ENCODE measurements at regions not wholly inside any gene's neighbourhood (a gene's known extent, or its start where the extent isn't known, plus 50 kb on each side); places are given as distances from the start of the nearest gene placed in this dataset.

DNA sequence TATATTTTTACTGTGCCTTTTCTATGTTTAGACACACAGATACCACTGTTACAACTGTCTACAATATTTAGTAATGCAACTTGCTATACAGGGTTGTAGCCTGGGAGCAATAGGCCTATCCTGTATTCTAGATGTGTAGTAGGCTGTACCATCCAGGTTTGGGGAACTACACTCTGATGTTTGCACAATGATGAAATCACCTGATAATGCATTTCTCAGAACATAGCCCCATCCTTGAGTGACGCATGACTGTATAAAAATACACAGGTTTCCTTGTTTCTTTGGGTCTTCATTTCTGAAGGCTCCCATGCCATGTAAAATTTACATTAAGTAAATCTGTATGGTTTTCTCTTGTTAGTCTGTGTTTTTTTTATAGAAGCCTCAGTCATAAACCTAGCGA lies 270.9 kb upstream of the SKOR2 start (continued):
- no peak for TF ChIP-seq PBX3 (IDR thresholded peaks at IDR 0.05)
- TF ChIP-seq, protein P1, sequence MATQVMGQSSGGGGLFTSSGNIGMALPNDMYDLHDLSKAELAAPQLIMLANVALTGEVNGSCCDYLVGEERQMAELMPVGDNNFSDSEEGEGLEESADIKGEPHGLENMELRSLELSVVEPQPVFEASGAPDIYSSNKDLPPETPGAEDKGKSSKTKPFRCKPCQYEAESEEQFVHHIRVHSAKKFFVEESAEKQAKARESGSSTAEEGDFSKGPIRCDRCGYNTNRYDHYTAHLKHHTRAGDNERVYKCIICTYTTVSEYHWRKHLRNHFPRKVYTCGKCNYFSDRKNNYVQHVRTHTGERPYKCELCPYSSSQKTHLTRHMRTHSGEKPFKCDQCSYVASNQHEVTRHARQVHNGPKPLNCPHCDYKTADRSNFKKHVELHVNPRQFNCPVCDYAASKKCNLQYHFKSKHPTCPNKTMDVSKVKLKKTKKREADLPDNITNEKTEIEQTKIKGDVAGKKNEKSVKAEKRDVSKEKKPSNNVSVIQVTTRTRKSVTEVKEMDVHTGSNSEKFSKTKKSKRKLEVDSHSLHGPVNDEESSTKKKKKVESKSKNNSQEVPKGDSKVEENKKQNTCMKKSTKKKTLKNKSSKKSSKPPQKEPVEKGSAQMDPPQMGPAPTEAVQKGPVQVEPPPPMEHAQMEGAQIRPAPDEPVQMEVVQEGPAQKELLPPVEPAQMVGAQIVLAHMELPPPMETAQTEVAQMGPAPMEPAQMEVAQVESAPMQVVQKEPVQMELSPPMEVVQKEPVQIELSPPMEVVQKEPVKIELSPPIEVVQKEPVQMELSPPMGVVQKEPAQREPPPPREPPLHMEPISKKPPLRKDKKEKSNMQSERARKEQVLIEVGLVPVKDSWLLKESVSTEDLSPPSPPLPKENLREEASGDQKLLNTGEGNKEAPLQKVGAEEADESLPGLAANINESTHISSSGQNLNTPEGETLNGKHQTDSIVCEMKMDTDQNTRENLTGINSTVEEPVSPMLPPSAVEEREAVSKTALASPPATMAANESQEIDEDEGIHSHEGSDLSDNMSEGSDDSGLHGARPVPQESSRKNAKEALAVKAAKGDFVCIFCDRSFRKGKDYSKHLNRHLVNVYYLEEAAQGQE (IDR thresholded peaks at IDR 0.05), result no peak
- no peak for TF ChIP-seq NR3C1 (IDR thresholded peaks at IDR 0.05)
- no peak for TF ChIP-seq RAD21 (conservative IDR thresholded peaks at IDR 0.05 in 1 of 2, IDR thresholded peaks at IDR 0.05 in 1 of 2)
- TF ChIP-seq, protein P2, sequence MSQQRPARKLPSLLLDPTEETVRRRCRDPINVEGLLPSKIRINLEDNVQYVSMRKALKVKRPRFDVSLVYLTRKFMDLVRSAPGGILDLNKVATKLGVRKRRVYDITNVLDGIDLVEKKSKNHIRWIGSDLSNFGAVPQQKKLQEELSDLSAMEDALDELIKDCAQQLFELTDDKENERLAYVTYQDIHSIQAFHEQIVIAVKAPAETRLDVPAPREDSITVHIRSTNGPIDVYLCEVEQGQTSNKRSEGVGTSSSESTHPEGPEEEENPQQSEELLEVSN (IDR thresholded peaks at IDR 0.05; ENCODE audit: borderline replicate concordance, low read depth), result no peak

GRCh38 chr18:47520263-47520662 lies 268.8 kb upstream of the SKOR2 start:
- no peak overlapping the region for H3K4me2 ChIP-seq
- no peak overlapping the region for H3K4me3 ChIP-seq
- no peaks in the 10 kb centered on the region for H3K4me1 ChIP-seq
- TF ChIP-seq EP300 (IDR thresholded peaks at IDR 0.05), result no peak
- TF ChIP-seq HOXB13 (CRISPR knock-in tag; IDR thresholded peaks at IDR 0.05; ENCODE audit: low read depth), result no peak
- TF ChIP-seq TP53 (CRISPR knock-in tag; IDR thresholded peaks at IDR 0.05), result no peak
- TF ChIP-seq KDM1A (IDR thresholded peaks at IDR 0.05; ENCODE audit: low read depth), result no peak
- no peak for TF ChIP-seq EHMT2 (IDR thresholded peaks at IDR 0.05; ENCODE audit: low read depth)
- TF ChIP-seq KDM5A (IDR thresholded peaks at IDR 0.05), result no peak
- H3K9me3 ChIP-seq, result no peaks in the 10 kb centered on the region
- DNase-seq (ENCODE audit: low read depth in 1 of 2, low spot score in 1 of 2) (no peak), ATAC-seq (no peak), FAIRE-seq (no peak)
- ChIA-PET CTCF (no interaction called here), POLR2A (interaction anchor here (0.5 kb wide), 1 partner anchor 209 kb away, joined by 3 read pairs; no protein-coding TSS in a partner anchor)
- no peak overlapping the region for H3K27ac ChIP-seq
- 42% methylated on average over 9 of the region's 9 CpGs for WGBS (ENCODE audit: missing lambda C conversion rate)

DNA sequence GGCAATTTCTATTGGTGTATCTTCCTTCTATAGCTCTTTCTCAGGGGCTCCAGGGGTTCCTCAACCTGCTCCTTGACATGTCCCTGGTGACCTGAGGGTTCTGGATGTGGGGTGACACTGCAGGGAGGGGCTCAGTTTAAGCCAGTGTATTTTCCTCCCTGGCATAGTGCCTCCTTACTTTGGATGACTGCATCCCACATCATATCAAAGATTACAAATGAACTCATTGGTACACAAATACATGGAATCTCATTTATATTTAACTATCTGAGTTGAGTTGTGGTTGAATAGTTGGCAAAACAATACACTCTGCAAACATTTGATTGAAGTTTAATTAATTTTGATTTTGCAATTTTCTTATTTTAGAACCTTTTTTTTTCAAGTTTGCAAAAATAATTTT lies 268.2 kb upstream of the SKOR2 start:
- FAIRE-seq (no peak), ATAC-seq (no peak), DNase-seq (ENCODE audit: low read depth in 1 of 2, low spot score in 1 of 2) (no peak)
- Histone ChIP-seq H3K9me3 (no peaks in the 10 kb centered on the region), H3K4me1 (no peaks in the 10 kb centered on the region), H3K4me2 (no peak overlapping the region), H3K27ac (no peak overlapping the region), H3K4me3 (no peak overlapping the region)
- POLR2A ChIA-PET, result interaction anchor here (0.5 kb wide), 1 partner anchor 209 kb away, joined by 3 read pairs; no protein-coding TSS in a partner anchor
- CTCF ChIA-PET, result no interaction called here
- TF ChIP-seq HOXB5 (CRISPR knock-in tag; IDR thresholded peaks at IDR 0.05) (no peak), ZSCAN20 (CRISPR knock-in tag; IDR thresholded peaks at IDR 0.05) (no peak), CHD2 (IDR thresholded peaks at IDR 0.05; ENCODE audit: low read length, partially characterized antibody) (no peak), TP53 (CRISPR knock-in tag; IDR thresholded peaks at IDR 0.05) (no peak), EHF (CRISPR knock-in tag; IDR thresholded peaks at IDR 0.05) (no peak), SREBF2 (IDR thresholded peaks at IDR 0.05) (no peak), HES2 (IDR thresholded peaks at IDR 0.05) (no peak), POLR2AphosphoS2 (conservative IDR thresholded peaks at IDR 0.05; ENCODE audit: low read length) (no peak), USF2 (IDR thresholded peaks at IDR 0.05) (no peak), JUNB (IDR thresholded peaks at IDR 0.05) (no peak), RFX5 (IDR thresholded peaks at IDR 0.05) (no peak), JUN (IDR thresholded peaks at IDR 0.05) (no peak), HMGXB4 (CRISPR knock-in tag; IDR thresholded peaks at IDR 0.05; ENCODE audit: borderline replicate concordance) (no peak), EP300 (IDR thresholded peaks at IDR 0.05) (no peak), NPAS2 (CRISPR knock-in tag; IDR thresholded peaks at IDR 0.05; ENCODE audit: borderline replicate concordance) (no peak), CTCF (IDR thresholded peaks at IDR 0.05) (no peak), RCOR1 (IDR thresholded peaks at IDR 0.05; ENCODE audit: low read depth, low read length) (no peak), BHLHE40 (IDR thresholded peaks at IDR 0.05; ENCODE audit: low read depth, low read length) (no peak)

All from A549 (cell line).